Psoas muscle (tissue), 7 donors: ENCODE measurements at regions not wholly inside any gene's neighbourhood (a gene's known extent, or its start where the extent isn't known, plus 50 kb on each side); places are given as distances from the start of the nearest gene placed in this dataset.

Source experiments
- ATAC-seq, 4 donors: fragments of 200-7000 bp; cut with Tn5 transposase; one replicate each; pipeline ENCODE4 v1.9.1; 2020; ENCODE audit warnings: moderate library complexity in 3 of 4, mild to moderate bottlenecking in 2 of 4
- DNase-seq, 2 donors: peaks; one replicate each; pipeline ENCODE4 v3.0.0-alpha.2; 2020
- H3K27ac ChIP-seq: fragments of 200-600 bp; one replicate; pipeline ENCODE4 v1.8.0; 2022
- H3K27me3 ChIP-seq, 3 donors: fragments of 200-600 bp in 1 of 3; one replicate each; pipeline versions ENCODE4 v1.6.1 to v1.8.0; 2013 to 2022; ENCODE audit warnings: low read length in 2 of 3, mild to moderate bottlenecking in 2 of 3, moderate library complexity in 1 of 3; ENCODE audit not compliant: insufficient read depth in 3 of 3
- H3K36me3 ChIP-seq, 2 donors: fragments of 200-600 bp in 1 of 2; one replicate each; pipeline versions ENCODE4 v1.6.1 to v1.8.0; 2013 to 2022; ENCODE audit warnings: low read depth in 1 of 2, mild to moderate bottlenecking in 1 of 2, moderate library complexity in 1 of 2; ENCODE audit not compliant: insufficient read depth in 1 of 2
- H3K4me1 ChIP-seq: fragments of 200-600 bp; one replicate; pipeline ENCODE4 v1.8.0; 2022
- H3K4me3 ChIP-seq: fragments of 200-600 bp; one replicate; pipeline ENCODE4 v1.8.0; 2022; ENCODE audit warnings: mild to moderate bottlenecking
- H3K9me3 ChIP-seq: fragments of 200-600 bp; one replicate; pipeline ENCODE4 v1.8.0; 2022
- CTCF ChIP-seq: fragments of 200-600 bp; IDR thresholded peaks from one replicate; pipeline ENCODE4 v1.8.0; 2022; ENCODE audit warnings: antibody characterized with exemption
- WGBS, 3 donors: extraction: QIAGEN DNeasy Blood & Tissue Kit; methylation state at CpG; one replicate each; pipeline versions ENCODE4 v1.1.6 to v1.1.7; 2013; 5-methylcytosine and 5-hydroxymethylcytosine counted together
- intact Hi-C, 2 donors: fragments of 100-400 bp; cut with DNase I; formaldehyde crosslinking; loops; one replicate each; pipeline versions ENCODE4 v1.11.0 to v1.14.2; 2022
- donor health status: healthy with polysubstance abuse.
- donor health status: DM: no; HTN: no; CAD: no; lungs with moderate emphysema.
- donor health status: Bipolar disorder and iron deficiency.
- donor health status: healthy.
- donor health status: DM: yes; HTN: yes; CAD: no.
- donor health status: DM: no; HTN: no; CAD: no.
- donor health status: DM: yes; HTN: yes; CAD: no.

GRCh38 chr7:106185719-106186118, 73.6 kb upstream of the SYPL1 start:
- intact Hi-C loops, result no loop called here
- 87 to 95% (median 90%) methylated on average over 3 of the region's 3 CpGs for WGBS, 3 donors

GRCh38 chr7:106183952-106184351, 71.8 kb upstream of the SYPL1 start:
- WGBS, 3 donors, result 88 to 91% (median 88%) methylated on average over 3 of the region's 3 CpGs
- intact Hi-C loops, result no loop called here

More at GRCh38 chr7:106185719-106186118, 73.6 kb upstream of the SYPL1 start:
- DNase-seq, result no peak
- Histone ChIP-seq H3K4me1 (no peaks in the 10 kb centered on the region), H3K27me3 (no peaks in the 10 kb centered on the region), H3K27ac (no peak overlapping the region), H3K36me3 (no peaks in the 10 kb centered on the region), H3K9me3 (no peaks in the 10 kb centered on the region), H3K4me3 (no peak overlapping the region)
- no peak for TF ChIP-seq CTCF
- no peak for ATAC-seq

GRCh38 chr7:106182904-106183303, 70.8 kb upstream of the SYPL1 start:
- Histone ChIP-seq H3K4me1 (peaks cover 13% of the 10 kb centered on the region), H3K27me3 (no peaks in the 10 kb centered on the region), H3K4me3 (no peak overlapping the region), H3K9me3 (no peaks in the 10 kb centered on the region), H3K36me3 (no peaks in the 10 kb centered on the region), H3K27ac (no peak overlapping the region)
- DNase-seq (no peak), ATAC-seq (no peak)
- no peak for TF ChIP-seq CTCF
- intact Hi-C loops, result no loop called here
- 95 to 98% (median 96%) methylated on average over 1 of the region's 1 CpG for WGBS, 3 donors

More at GRCh38 chr7:106183952-106184351, 71.8 kb upstream of the SYPL1 start:
- H3K4me3 ChIP-seq, result no peak overlapping the region
- H3K27ac ChIP-seq, result no peak overlapping the region
- no peaks in the 10 kb centered on the region for H3K27me3 ChIP-seq
- H3K9me3 ChIP-seq, result no peaks in the 10 kb centered on the region
- TF ChIP-seq CTCF, result no peak
- ATAC-seq, result no peak
- no peak for DNase-seq
- H3K4me1 ChIP-seq, result peaks cover 4% of the 10 kb centered on the region
- no peaks in the 10 kb centered on the region for H3K36me3 ChIP-seq

GRCh38 chr7:106181658-106182265, 69.7 kb upstream of the SYPL1 start:
- intact Hi-C loops, result no loop called here
- no peaks in the 10 kb centered on the region for H3K27me3 ChIP-seq
- DNase-seq (no peak), ATAC-seq (no peak)
- no peak overlapping the region for H3K27ac ChIP-seq
- H3K9me3 ChIP-seq, result no peaks in the 10 kb centered on the region
- no peak overlapping the region for H3K4me3 ChIP-seq
- no peaks in the 10 kb centered on the region for H3K36me3 ChIP-seq
- no peak for TF ChIP-seq CTCF
- H3K4me1 ChIP-seq, result peaks cover 25% of the 10 kb centered on the region
- WGBS, 3 donors, result 82 to 87% (median 83%) methylated on average over 4 of the region's 4 CpGs

GRCh38 chr7:106180721-106181120, 68.6 kb upstream of the SYPL1 start:
- Histone ChIP-seq H3K36me3 (no peaks in the 10 kb centered on the region), H3K27ac (no peak overlapping the region), H3K4me1 (peaks cover 28% of the 10 kb centered on the region), H3K9me3 (no peaks in the 10 kb centered on the region), H3K27me3 (no peaks in the 10 kb centered on the region), H3K4me3 (no peak overlapping the region)
- DNase-seq (no peak), ATAC-seq (no peak)
- no peak for TF ChIP-seq CTCF
- intact Hi-C loops, result no loop called here
- WGBS, 3 donors, result 80 to 92% (median 90%) methylated on average over 7 of the region's 7 CpGs
